WTC11 (cell line): ENCODE measurements at regions not wholly inside any gene's neighbourhood (a gene's known extent, or its start where the extent isn't known, plus 50 kb on each side); places are given as distances from the start of the nearest gene placed in this dataset.

Experiments
- ATAC-seq: fragments of 200-7000 bp; cut with Tn5 transposase; 2 replicates; pipeline ENCODE4 v1.10.0; 2021; ENCODE audit warnings: mild to moderate bottlenecking, moderate library complexity
- CTCF ChIA-PET: fragments of 300-600 bp; sonication (Branson Sonifier 250); formaldehyde crosslinking; loops from one replicate; lab custom pipeline; 2021; ENCODE audit warnings: antibody characterized with exemption; lab: Charles Lee
- POLR2A ChIA-PET: fragments of 350-600 bp; sonication (Branson Sonifier 250); formaldehyde crosslinking; loops from one replicate; lab custom pipeline; 2021; ENCODE audit warnings: antibody characterized with exemption; lab: Charles Lee
- DNase-seq: peaks from one replicate; pipeline ENCODE4 v3.0.0; 2021; ENCODE audit warnings: low spot score
- H3K27ac Mint-ChIP-seq: 2 replicates; pipeline ENCODE4 v1.8.0; 2021; ENCODE audit warnings: mixed read lengths
- H3K27me3 Mint-ChIP-seq: 2 replicates; pipeline ENCODE4 v1.8.0; 2021; ENCODE audit warnings: low read depth, mild to moderate bottlenecking, moderate library complexity, mixed read lengths
- H3K36me3 Mint-ChIP-seq: 2 replicates; pipeline ENCODE4 v1.8.0; 2021; ENCODE audit warnings: mixed read lengths
- H3K4me1 Mint-ChIP-seq: 2 replicates; pipeline ENCODE4 v1.8.0; 2022; ENCODE audit warnings: mixed read lengths
- H3K4me3 Mint-ChIP-seq: 2 replicates; pipeline ENCODE4 v1.8.0; 2021; ENCODE audit warnings: mild to moderate bottlenecking, moderate library complexity, mixed read lengths
- H3K9me3 Mint-ChIP-seq: 2 replicates; pipeline ENCODE4 v1.8.0; 2021; ENCODE audit warnings: mixed read lengths
- ATF6 ChIP-seq: sonication (generic); formaldehyde crosslinking; IDR thresholded peaks from 2 replicates; pipeline ENCODE4 v1.8.1; 2023; ENCODE audit warnings: mild to moderate bottlenecking, missing genetic modification reagents
- CREB1 ChIP-seq: sonication (generic); formaldehyde crosslinking; IDR thresholded peaks from 2 replicates; pipeline ENCODE4 v1.8.0; 2023; ENCODE audit warnings: mild to moderate bottlenecking, missing genetic modification reagents
- CREM ChIP-seq: sonication (generic); formaldehyde crosslinking; IDR thresholded peaks from 2 replicates; pipeline ENCODE4 v1.8.1; 2022; ENCODE audit warnings: mild to moderate bottlenecking, missing genetic modification reagents, moderate library complexity
- E2F1 ChIP-seq: sonication (generic); formaldehyde crosslinking; IDR thresholded peaks from 2 replicates; pipeline ENCODE4 v1.8.0; 2022; ENCODE audit warnings: mild to moderate bottlenecking, missing genetic modification reagents
- FOXP1 ChIP-seq: sonication (generic); formaldehyde crosslinking; IDR thresholded peaks from 2 replicates; pipeline ENCODE4 v1.8.0; 2022; ENCODE audit warnings: missing genetic modification reagents, mild to moderate bottlenecking, moderate library complexity, borderline replicate concordance
- GRHL2 ChIP-seq: fragments of 250-450 bp; sonication (Bioruptor Pico); IDR thresholded peaks from 2 replicates; pipeline ENCODE4 v1.8.0; 2022; ENCODE audit warnings: mild to moderate bottlenecking, moderate library complexity; ENCODE audit not compliant: insufficient replicate concordance, severe bottlenecking
- MXD4 ChIP-seq: fragments of 250-450 bp; sonication (Bioruptor Pico); IDR thresholded peaks from 2 replicates; pipeline ENCODE4 v1.8.0; 2021; ENCODE audit warnings: mild to moderate bottlenecking, moderate library complexity, borderline replicate concordance
- NFE2L1 ChIP-seq: sonication (generic); formaldehyde crosslinking; IDR thresholded peaks from 2 replicates; pipeline ENCODE4 v1.8.1; 2023; ENCODE audit warnings: missing genetic modification reagents
- NR1H2 ChIP-seq: sonication (generic); formaldehyde crosslinking; IDR thresholded peaks from 2 replicates; pipeline ENCODE4 v1.9.0; 2021; ENCODE audit warnings: mild to moderate bottlenecking, moderate library complexity, missing genetic modification reagents
- NR2C2 ChIP-seq: sonication (generic); formaldehyde crosslinking; IDR thresholded peaks from 2 replicates; pipeline ENCODE4 v1.8.0; 2022; ENCODE audit warnings: mild to moderate bottlenecking, missing genetic modification reagents
- PREB ChIP-seq: sonication (generic); formaldehyde crosslinking; IDR thresholded peaks from 2 replicates; pipeline ENCODE4 v1.8.1; 2022; ENCODE audit warnings: mild to moderate bottlenecking, missing genetic modification reagents, moderate library complexity, borderline replicate concordance
- RORB ChIP-seq: fragments of 250-450 bp; sonication (Bioruptor Pico); IDR thresholded peaks from 2 replicates; pipeline ENCODE4 v1.9.0; 2021; ENCODE audit warnings: mild to moderate bottlenecking
- SMAD4 ChIP-seq: sonication (generic); formaldehyde crosslinking; IDR thresholded peaks from 2 replicates; pipeline ENCODE4 v1.8.0; 2022; ENCODE audit warnings: mild to moderate bottlenecking, missing genetic modification reagents
- ZNF138 ChIP-seq: sonication (generic); formaldehyde crosslinking; conservative IDR thresholded peaks from 2 replicates; pipeline ENCODE4 v1.8.1; 2022; ENCODE audit warnings: mild to moderate bottlenecking, moderate library complexity, missing genetic modification reagents
- ZNF281 ChIP-seq: sonication (generic); formaldehyde crosslinking; IDR thresholded peaks from 2 replicates; pipeline ENCODE4 v1.8.0; 2023; ENCODE audit warnings: mild to moderate bottlenecking, missing genetic modification reagents
- ZNF423 ChIP-seq: fragments of 250-450 bp; sonication (Bioruptor Pico); IDR thresholded peaks from 2 replicates; pipeline ENCODE4 v2.1.2; 2022; ENCODE audit warnings: mild to moderate bottlenecking, moderate library complexity
- ZNF425 ChIP-seq: fragments of 250-450 bp; sonication (Bioruptor Pico); conservative IDR thresholded peaks from 2 replicates; pipeline ENCODE4 v1.9.0; 2021; ENCODE audit warnings: mild to moderate bottlenecking
- ZNF532 ChIP-seq: fragments of 250-450 bp; sonication (Bioruptor Pico); IDR thresholded peaks from 2 replicates; pipeline ENCODE4 v1.9.0; 2021; ENCODE audit warnings: mild to moderate bottlenecking, borderline replicate concordance

GRCh38 chr2:150165442-150165841 lies 322.0 kb downstream of the RND3 start (continued):
- TF ChIP-seq ZNF425 (CRISPR knock-in tag) = no peak
- TF ChIP-seq ZNF138 (CRISPR knock-in tag) = no peak
- no peak for TF ChIP-seq CREM (CRISPR knock-in tag)
- TF ChIP-seq CREB1 (CRISPR knock-in tag) = no peak
- no peak for TF ChIP-seq GRHL2 (CRISPR knock-in tag)
- TF ChIP-seq MXD4 (CRISPR knock-in tag) = no peak
- no peak for TF ChIP-seq ZNF532 (CRISPR knock-in tag)
- TF ChIP-seq, all 79 proteins: peak for 0

GRCh38 chr2:150162241-150162942 lies 325.1 kb downstream of the RND3 start:
- POLR2A ChIA-PET = no interaction called here
- H3K27ac Mint-ChIP-seq = no peak overlapping the region
- CTCF ChIA-PET = no interaction called here
- TF ChIP-seq CREM (CRISPR knock-in tag) (no peak), ZNF281 (CRISPR knock-in tag) (no peak), NR2C2 (CRISPR knock-in tag) (no peak), NR1H2 (no peak), FOXP1 (CRISPR knock-in tag) (no peak), SMAD4 (no peak), ZNF138 (CRISPR knock-in tag) (no peak), E2F1 (no peak), ZNF423 (CRISPR knock-in tag) (no peak), ATF6 (CRISPR knock-in tag) (no peak), NFE2L1 (no peak), PREB (CRISPR knock-in tag) (no peak), RORB (CRISPR knock-in tag) (no peak), ZNF425 (CRISPR knock-in tag) (no peak)

More at GRCh38 chr2:150162241-150162942, 325.1 kb downstream of the RND3 start:
- Mint-ChIP-seq H3K4me3 (no peak overlapping the region), H3K27me3 (no peaks in the 10 kb centered on the region), H3K4me1 (peaks cover 19% of the 10 kb centered on the region), H3K9me3 (no peaks in the 10 kb centered on the region), H3K36me3 (no peaks in the 10 kb centered on the region)
- ATAC-seq = no peak
- no peak for DNase-seq
